H9 (cell line): ENCODE measurements at regions not wholly inside any gene's neighbourhood (a gene's known extent, or its start where the extent isn't known, plus 50 kb on each side); places are given as distances from the start of the nearest gene placed in this dataset.

Experiments used
- DNase-seq: peaks from one replicate; pipeline ENCODE4 v3.0.0-alpha.2; 2017
- H2AFZ ChIP-seq: one replicate; pipeline ENCODE4 v1.6.1; 2013; ENCODE audit warnings: mild to moderate bottlenecking, low read length, control low read depth, moderate library complexity
- H2AK5ac ChIP-seq: 2 replicates; pipeline ENCODE4 v1.6.1; 2013; ENCODE audit warnings: low read length, control low read depth, mixed read lengths; ENCODE audit not compliant: insufficient read length
- H2BK120ac ChIP-seq: one replicate; pipeline ENCODE4 v1.6.1; 2013; ENCODE audit warnings: low read depth, mild to moderate bottlenecking, low read length, control low read depth, inconsistent platforms; ENCODE audit not compliant: poor library complexity, severe bottlenecking
- H2BK12ac ChIP-seq: 2 replicates; pipeline ENCODE4 v1.6.1; 2013; ENCODE audit warnings: low read length, control low read depth, mixed read lengths, low read depth; ENCODE audit not compliant: insufficient read length
- H2BK15ac ChIP-seq: 2 replicates; pipeline ENCODE4 v1.6.1; 2013; ENCODE audit warnings: low read depth, low read length, control low read depth
- H2BK20ac ChIP-seq: one replicate; pipeline ENCODE4 v1.6.1; 2013; ENCODE audit warnings: low read depth, mild to moderate bottlenecking, low read length, control low read depth, inconsistent platforms; ENCODE audit not compliant: poor library complexity, severe bottlenecking
- H2BK5ac ChIP-seq: 2 replicates; pipeline ENCODE4 v1.6.1; 2013; ENCODE audit warnings: low read length, control low read depth, mixed read lengths; ENCODE audit not compliant: insufficient read length
- H3K14ac ChIP-seq: 2 replicates; pipeline ENCODE4 v1.6.1; 2013; ENCODE audit warnings: low read length, control low read depth; ENCODE audit not compliant: insufficient read depth
- H3K18ac ChIP-seq: 2 replicates; pipeline ENCODE4 v1.6.1; 2013; ENCODE audit warnings: low read depth, mild to moderate bottlenecking, mixed read lengths, low read length, control low read depth; ENCODE audit not compliant: insufficient read length
- H3K23ac ChIP-seq: 2 replicates; pipeline ENCODE4 v1.6.1; 2013; ENCODE audit warnings: low read length, control low read depth, mixed read lengths, low read depth; ENCODE audit not compliant: insufficient read length
- H3K23me2 ChIP-seq: 2 replicates; pipeline ENCODE4 v1.6.1; 2013; ENCODE audit warnings: low read depth, mild to moderate bottlenecking, mixed read lengths, low read length, control low read depth; ENCODE audit not compliant: insufficient read length, poor library complexity, severe bottlenecking
- H3K27ac ChIP-seq: 2 replicates; pipeline ENCODE4 v1.5.1; 2013; ENCODE audit warnings: low read length, control low read depth, mixed read lengths, low read depth; ENCODE audit not compliant: insufficient read length
- H3K27me3 ChIP-seq: 2 replicates; pipeline ENCODE4 v1.6.1; 2013; ENCODE audit warnings: low read length, control low read depth, inconsistent platforms; ENCODE audit not compliant: insufficient read depth
- H3K4ac ChIP-seq: 2 replicates; pipeline ENCODE4 v1.6.1; 2013; ENCODE audit warnings: low read depth, mild to moderate bottlenecking, control low read depth, inconsistent platforms, low read length, moderate library complexity
- H3K4me1 ChIP-seq: 2 replicates; pipeline ENCODE4 v1.6.1; 2013; ENCODE audit warnings: low read length, control low read depth, inconsistent platforms; ENCODE audit not compliant: insufficient read depth
- H3K4me2 ChIP-seq: 2 replicates; pipeline ENCODE4 v1.6.1; 2013; ENCODE audit warnings: low read length, control low read depth, mixed read lengths; ENCODE audit not compliant: insufficient read length, insufficient read depth
- H3K56ac ChIP-seq: 2 replicates; pipeline ENCODE4 v1.6.1; 2013; ENCODE audit warnings: low read depth, mild to moderate bottlenecking, mixed read lengths, low read length, control low read depth; ENCODE audit not compliant: insufficient read length
- H3K79me1 ChIP-seq: 2 replicates; pipeline ENCODE4 v1.6.1; 2013; ENCODE audit warnings: low read depth, mild to moderate bottlenecking, moderate library complexity, low read length, control low read depth, inconsistent platforms; ENCODE audit not compliant: insufficient read depth, poor library complexity, severe bottlenecking
- H3K79me2 ChIP-seq: 2 replicates; pipeline ENCODE4 v1.6.1; 2013; ENCODE audit warnings: low read length, control low read depth, inconsistent platforms; ENCODE audit not compliant: insufficient read depth
- H3K9ac ChIP-seq: 2 replicates; pipeline ENCODE4 v1.6.1; 2013; ENCODE audit warnings: low read length, control low read depth, mixed read lengths; ENCODE audit not compliant: insufficient read length; ENCODE audit errors: extremely low read depth
- H3K9me3 ChIP-seq: one replicate; pipeline ENCODE4 v1.6.1; 2013; ENCODE audit warnings: low read depth, low read length, inconsistent platforms; ENCODE audit not compliant: control insufficient read depth
- H3T11ph ChIP-seq: one replicate; pipeline ENCODE4 v1.6.1; 2013; ENCODE audit warnings: mild to moderate bottlenecking, low read length, control low read depth, inconsistent platforms
- H4K20me1 ChIP-seq: one replicate; pipeline ENCODE4 v1.6.1; 2013; ENCODE audit not compliant: control insufficient read depth, insufficient read length, insufficient read depth
- H4K5ac ChIP-seq: 2 replicates; pipeline ENCODE4 v1.6.1; 2013; ENCODE audit warnings: low read depth, mild to moderate bottlenecking, mixed read lengths, low read length, control low read depth; ENCODE audit not compliant: insufficient read length
- H4K8ac ChIP-seq: replicated peaks from 2 replicates; pipeline ENCODE4 v1.6.1; 2013; ENCODE audit warnings: low read length, control low read depth, mixed read lengths, low read depth; ENCODE audit not compliant: insufficient read length
- H4K91ac ChIP-seq: 2 replicates; pipeline ENCODE4 v1.6.1; 2013; ENCODE audit warnings: low read depth, mild to moderate bottlenecking, moderate library complexity, mixed read lengths, low read length, control low read depth; ENCODE audit not compliant: insufficient read length
- H3K27ac Mint-ChIP-seq, 3 experiments: 2 replicates in 2 of 3; 3 replicates in 1 of 3; pipeline ENCODE4 v1.8.0; 2020 to 2021; ENCODE audit warnings: mixed read lengths in 3 of 3, mild to moderate bottlenecking in 1 of 3, moderate library complexity in 1 of 3
- H3K27me3 Mint-ChIP-seq: 2 replicates; pipeline ENCODE4 v1.8.0; 2021; ENCODE audit warnings: low read depth, mild to moderate bottlenecking, moderate library complexity, mixed read lengths
- H3K36me3 Mint-ChIP-seq, 3 experiments: 2 replicates in 2 of 3; 3 replicates in 1 of 3; pipeline ENCODE4 v1.8.0; 2020 to 2021; ENCODE audit warnings: low read depth in 3 of 3, mixed read lengths in 3 of 3; ENCODE audit not compliant: insufficient read depth in 1 of 3
- H3K4me1 Mint-ChIP-seq, 2 experiments: 2 replicates each; pipeline ENCODE4 v1.8.0; 2020; ENCODE audit warnings: mixed read lengths in 2 of 2
- H3K4me3 Mint-ChIP-seq, 2 experiments: 2 replicates in 1 of 2; 3 replicates in 1 of 2; pipeline ENCODE4 v1.8.0; 2020 to 2021; ENCODE audit warnings: mild to moderate bottlenecking in 2 of 2, mixed read lengths in 2 of 2, moderate library complexity in 1 of 2
- H3K9me3 Mint-ChIP-seq, 2 experiments: 2 replicates in 1 of 2; 3 replicates in 1 of 2; pipeline ENCODE4 v1.8.0; 2020; ENCODE audit warnings: mild to moderate bottlenecking in 2 of 2, mixed read lengths in 2 of 2, moderate library complexity in 1 of 2
- CTCF ChIP-seq: fragments of 200-600 bp; sonication (generic); conservative IDR thresholded peaks from 3 replicates; pipeline ENCODE4 v1.8.0; 2021; ENCODE audit warnings: antibody characterized with exemption, mild to moderate bottlenecking
- WGBS: extraction: QIAGEN DNeasy Blood & Tissue Kit; methylation state at CpG from one replicate; pipeline ENCODE4 v1.1.7; 2013; ENCODE audit warnings: missing lambda C conversion rate, low lambda C conversion rate, mixed read lengths; ENCODE audit not compliant: insufficient read length; ENCODE audit errors: extremely low coverage; 5-methylcytosine and 5-hydroxymethylcytosine counted together

GRCh38 chr4:44978020-44978419 lies 251.7 kb upstream of the GNPDA2 start:
- H3K79me2 ChIP-seq = no peaks in the 10 kb centered on the region

More at GRCh38 chr4:44978020-44978419, 251.7 kb upstream of the GNPDA2 start:
- Mint-ChIP-seq H3K4me1 (no peaks in the 10 kb centered on the region; a peak in 1 of 4 replicates), H3K27ac (no peak overlapping the region), H3K27me3 (no peaks in the 10 kb centered on the region), H3K36me3 (no peaks in the 10 kb centered on the region), H3K4me3 (no peak overlapping the region), H3K9me3 (no peaks in the 10 kb centered on the region; a peak in 1 of 5 replicates)
- Histone ChIP-seq H3K9ac (no peak overlapping the region), H2BK5ac (no peak overlapping the region), H2BK120ac (no peak overlapping the region), H3K9me3 (no peaks in the 10 kb centered on the region), H3K4me2 (no peak overlapping the region), H2BK20ac (no peak overlapping the region), H3K27ac (no peak overlapping the region), H3K4me1 (no peaks in the 10 kb centered on the region), H3K18ac (no peak overlapping the region), H3K4ac (no peak overlapping the region), H4K5ac (no peak overlapping the region), H3K14ac (no peak overlapping the region), H3K23ac (no peak overlapping the region), H4K91ac (no peak overlapping the region), H4K8ac (no peak overlapping the region), H3K27me3 (no peaks in the 10 kb centered on the region), H3T11ph (no peak overlapping the region), H3K56ac (no peak overlapping the region), H2BK15ac (no peak overlapping the region), H3K79me1 (no peaks in the 10 kb centered on the region), H2AK5ac (no peak overlapping the region), H2BK12ac (no peak overlapping the region), H3K23me2 (no peaks in the 10 kb centered on the region), H2AFZ (no peak overlapping the region), H4K20me1 (no peaks in the 10 kb centered on the region)
- no peak for DNase-seq
- no CpG with 5 or more reads among the region's 1 CpG for WGBS
- TF ChIP-seq CTCF = no peak
